ENCODE measurements at regions not wholly inside any gene's neighbourhood (a gene's known extent, or its start where the extent isn't known, plus 50 kb on each side); places are given as distances from the start of the nearest gene placed in this dataset.

DNA sequence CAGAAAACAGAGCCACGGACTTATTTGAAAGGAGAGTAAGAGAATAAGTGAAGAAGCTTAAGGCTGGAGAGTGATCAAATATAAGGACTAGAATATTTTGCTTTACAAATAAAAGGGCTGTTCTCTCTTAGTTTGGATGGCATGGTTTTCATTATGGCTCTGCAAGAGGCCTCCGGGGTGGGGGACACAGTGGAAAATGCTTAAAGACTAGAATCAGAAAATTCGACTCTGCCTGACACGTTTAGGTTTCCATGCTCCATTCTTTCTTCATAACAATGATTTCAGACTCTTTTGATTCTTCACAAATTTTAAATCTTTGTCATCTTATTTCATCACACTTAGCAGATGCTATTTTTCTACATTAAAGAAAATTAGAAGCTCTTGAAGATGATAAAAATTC is 632.4 kb upstream of the BOD1L1 start (continued):
- TF ChIP-seq GATA2 (CRISPR knock-in tag; IDR thresholded peaks at IDR 0.05): no peak
- no peak for TF ChIP-seq EZH2phosphoT487 (IDR thresholded peaks at IDR 0.05; ENCODE audit: borderline replicate concordance, low read depth)
- no peak for TF ChIP-seq JUND (IDR thresholded peaks at IDR 0.05)

DNA sequence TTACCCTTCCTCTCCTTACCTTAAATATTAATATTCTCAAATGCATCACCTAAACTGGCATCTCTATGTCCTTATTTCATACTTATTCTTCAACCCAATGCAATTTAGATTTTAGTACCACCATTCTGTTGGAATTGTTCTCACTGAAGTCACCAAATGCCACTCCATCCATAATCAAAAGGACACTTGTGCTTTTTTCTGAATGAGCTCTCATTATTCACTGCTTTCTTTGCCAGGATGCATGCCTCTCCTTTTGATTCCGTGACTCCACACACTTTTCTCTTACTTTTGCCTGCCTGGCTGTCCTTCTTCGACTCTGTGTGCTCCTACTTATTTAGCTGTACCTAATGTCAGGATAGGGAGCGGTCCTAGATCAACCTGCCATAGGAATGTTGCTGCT is 633.1 kb upstream of the BOD1L1 start:
- WGBS (ENCODE audit: low lambda C conversion rate): 47% methylated on average over 3 of the region's 3 CpGs

DNA sequence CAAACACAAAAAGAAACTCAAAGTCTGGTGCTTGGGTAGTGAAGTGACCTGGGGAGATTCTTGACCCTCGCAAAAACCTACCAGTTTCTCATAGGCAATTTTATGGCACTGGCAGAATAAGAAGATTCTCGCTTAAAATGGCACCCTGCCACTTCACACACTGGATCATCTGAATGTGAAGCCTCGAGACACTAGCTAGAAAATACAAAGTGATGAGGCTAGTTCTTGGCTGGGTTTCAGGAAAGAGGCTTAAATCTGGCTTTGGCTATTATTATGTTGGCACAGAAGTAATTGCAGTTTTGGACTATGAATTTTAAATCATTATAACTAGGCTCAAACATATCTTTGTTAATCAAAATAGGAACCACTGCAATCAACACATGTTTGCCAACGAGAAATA is 634.7 kb upstream of the BOD1L1 start:
- POLR2A ChIA-PET: no interaction called here
- 25% methylated on average over 4 of the region's 4 CpGs for WGBS (ENCODE audit: low lambda C conversion rate)
- no peak for TF ChIP-seq RFX5 (IDR thresholded peaks at IDR 0.05; ENCODE audit: low read length)
- TF ChIP-seq RCOR1 (IDR thresholded peaks at IDR 0.05; ENCODE audit: low read length): no peak
- TF ChIP-seq GABPA (IDR thresholded peaks at IDR 0.05; ENCODE audit: low read depth): no peak
- TF ChIP-seq, protein P1, sequence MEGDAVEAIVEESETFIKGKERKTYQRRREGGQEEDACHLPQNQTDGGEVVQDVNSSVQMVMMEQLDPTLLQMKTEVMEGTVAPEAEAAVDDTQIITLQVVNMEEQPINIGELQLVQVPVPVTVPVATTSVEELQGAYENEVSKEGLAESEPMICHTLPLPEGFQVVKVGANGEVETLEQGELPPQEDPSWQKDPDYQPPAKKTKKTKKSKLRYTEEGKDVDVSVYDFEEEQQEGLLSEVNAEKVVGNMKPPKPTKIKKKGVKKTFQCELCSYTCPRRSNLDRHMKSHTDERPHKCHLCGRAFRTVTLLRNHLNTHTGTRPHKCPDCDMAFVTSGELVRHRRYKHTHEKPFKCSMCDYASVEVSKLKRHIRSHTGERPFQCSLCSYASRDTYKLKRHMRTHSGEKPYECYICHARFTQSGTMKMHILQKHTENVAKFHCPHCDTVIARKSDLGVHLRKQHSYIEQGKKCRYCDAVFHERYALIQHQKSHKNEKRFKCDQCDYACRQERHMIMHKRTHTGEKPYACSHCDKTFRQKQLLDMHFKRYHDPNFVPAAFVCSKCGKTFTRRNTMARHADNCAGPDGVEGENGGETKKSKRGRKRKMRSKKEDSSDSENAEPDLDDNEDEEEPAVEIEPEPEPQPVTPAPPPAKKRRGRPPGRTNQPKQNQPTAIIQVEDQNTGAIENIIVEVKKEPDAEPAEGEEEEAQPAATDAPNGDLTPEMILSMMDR (IDR thresholded peaks at IDR 0.05): no peak
- TF ChIP-seq TCF12 (IDR thresholded peaks at IDR 0.05): no peak
- no peak for TF ChIP-seq MEF2A (IDR thresholded peaks at IDR 0.05; ENCODE audit: borderline replicate concordance, low read depth)
- TF ChIP-seq, protein P2, sequence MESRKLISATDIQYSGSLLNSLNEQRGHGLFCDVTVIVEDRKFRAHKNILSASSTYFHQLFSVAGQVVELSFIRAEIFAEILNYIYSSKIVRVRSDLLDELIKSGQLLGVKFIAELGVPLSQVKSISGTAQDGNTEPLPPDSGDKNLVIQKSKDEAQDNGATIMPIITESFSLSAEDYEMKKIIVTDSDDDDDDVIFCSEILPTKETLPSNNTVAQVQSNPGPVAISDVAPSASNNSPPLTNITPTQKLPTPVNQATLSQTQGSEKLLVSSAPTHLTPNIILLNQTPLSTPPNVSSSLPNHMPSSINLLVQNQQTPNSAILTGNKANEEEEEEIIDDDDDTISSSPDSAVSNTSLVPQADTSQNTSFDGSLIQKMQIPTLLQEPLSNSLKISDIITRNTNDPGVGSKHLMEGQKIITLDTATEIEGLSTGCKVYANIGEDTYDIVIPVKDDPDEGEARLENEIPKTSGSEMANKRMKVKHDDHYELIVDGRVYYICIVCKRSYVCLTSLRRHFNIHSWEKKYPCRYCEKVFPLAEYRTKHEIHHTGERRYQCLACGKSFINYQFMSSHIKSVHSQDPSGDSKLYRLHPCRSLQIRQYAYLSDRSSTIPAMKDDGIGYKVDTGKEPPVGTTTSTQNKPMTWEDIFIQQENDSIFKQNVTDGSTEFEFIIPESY (IDR thresholded peaks at IDR 0.05; ENCODE audit: borderline replicate concordance, low read depth): no peak
- TF ChIP-seq RAD21 (IDR thresholded peaks at IDR 0.05; ENCODE audit: low read length): no peak
- no peak for TF ChIP-seq FOSL2 (IDR thresholded peaks at IDR 0.05; ENCODE audit: borderline replicate concordance, low read depth)
- no peak for TF ChIP-seq NFIC (IDR thresholded peaks at IDR 0.05; ENCODE audit: borderline replicate concordance)
- no peak for TF ChIP-seq USF1 (IDR thresholded peaks at IDR 0.05; ENCODE audit: borderline replicate concordance, low read depth)
- TF ChIP-seq NRF1 (IDR thresholded peaks at IDR 0.05; ENCODE audit: low read depth, low read length): no peak
- no peak for TF ChIP-seq PBX3 (IDR thresholded peaks at IDR 0.05)
- TF ChIP-seq MXI1 (IDR thresholded peaks at IDR 0.05; ENCODE audit: low read depth, low read length): no peak

More for the DNA sequence above, 633.1 kb upstream of the BOD1L1 start:
- Histone ChIP-seq H3K79me2 (ENCODE audit: insufficient read depth) (no peaks in the 10 kb centered on the region), H3K4me1 (ENCODE audit: control insufficient read depth in 1 of 2, insufficient read depth in 2 of 2, low read depth in 1 of 2, low read length in 1 of 2) (no peaks in the 10 kb centered on the region), H4K20me1 (ENCODE audit: insufficient read depth) (no peaks in the 10 kb centered on the region), H3F3A (replicated peaks; ENCODE audit: insufficient read depth) (no peaks in the 10 kb centered on the region), H3K4me2 (no peak overlapping the region), H3K9me2 (no peaks in the 10 kb centered on the region), H3K27ac (ENCODE audit: low read depth in 2 of 2, low read length in 1 of 2) (no peak overlapping the region), H2AFZ (ENCODE audit: low read depth) (no peak overlapping the region), H3K4me3 (ENCODE audit: low read depth in 2 of 2, low read length in 1 of 2) (no peak overlapping the region), H3K27me3 (ENCODE audit: insufficient read depth) (no peaks in the 10 kb centered on the region), H3K9ac (no peak overlapping the region), H3K36me3 (replicated peaks in 1 of 2; ENCODE audit: control insufficient read depth in 1 of 2, insufficient read depth in 2 of 2, low read length in 1 of 2) (no peaks in the 10 kb centered on the region), H3K9me3 (no peaks in the 10 kb centered on the region)
- ChIA-PET CTCF (interaction anchor here (0.7 kb wide), 2 partner anchors 18 to 28 kb away, joined by 3 read pairs; no protein-coding TSS in a partner anchor), POLR2A (no interaction called here)
- no peak for DNase-seq
- TF ChIP-seq IRF3 (IDR thresholded peaks at IDR 0.05; ENCODE audit: low read depth, low read length): no peak
- no peak for TF ChIP-seq RCOR1 (IDR thresholded peaks at IDR 0.05; ENCODE audit: low read length)
- no peak for TF ChIP-seq ELF1 (IDR thresholded peaks at IDR 0.05)

More for the DNA sequence above, 634.7 kb upstream of the BOD1L1 start:
- H3K4me2 ChIP-seq: no peak overlapping the region
- H3K79me2 ChIP-seq (ENCODE audit: insufficient read depth): no peaks in the 10 kb centered on the region
- H3K9ac ChIP-seq: no peak overlapping the region
- no peak overlapping the region for H3K27ac ChIP-seq (ENCODE audit: low read depth in 2 of 2, low read length in 1 of 2)
- H3F3A ChIP-seq (replicated peaks; ENCODE audit: insufficient read depth): no peaks in the 10 kb centered on the region
- CTCF ChIA-PET: no interaction called here
- H3K4me1 ChIP-seq (ENCODE audit: control insufficient read depth in 1 of 2, insufficient read depth in 2 of 2, low read depth in 1 of 2, low read length in 1 of 2): no peaks in the 10 kb centered on the region
- H3K9me3 ChIP-seq: no peaks in the 10 kb centered on the region
- H3K9me2 ChIP-seq: no peaks in the 10 kb centered on the region
- no peaks in the 10 kb centered on the region for H3K36me3 ChIP-seq (replicated peaks in 1 of 2; ENCODE audit: control insufficient read depth in 1 of 2, insufficient read depth in 2 of 2, low read length in 1 of 2)
- no peak overlapping the region for H2AFZ ChIP-seq (ENCODE audit: low read depth)
- H4K20me1 ChIP-seq (ENCODE audit: insufficient read depth): no peaks in the 10 kb centered on the region
- DNase-seq: no peak
- no peaks in the 10 kb centered on the region for H3K27me3 ChIP-seq (ENCODE audit: insufficient read depth)
- no peak overlapping the region for H3K4me3 ChIP-seq (ENCODE audit: low read depth in 2 of 2, low read length in 1 of 2)

Data from SK-N-SH (cell line).